GM12864 (cell line): ENCODE measurements at regions not wholly inside any gene's neighbourhood (a gene's known extent, or its start where the extent isn't known, plus 50 kb on each side); places are given as distances from the start of the nearest gene placed in this dataset.
A peak's percentile ranks its signal among the peaks of the same experiment; 100 is the strongest.

ENCODE experiments used
- DNase-seq: peaks from one replicate; pipeline ENCODE4 v3.0.0-alpha.2; 2011; ENCODE audit warnings: low read depth
- H3K4me3 ChIP-seq: 2 replicates; pipeline ENCODE4 v1.5.1; 2011; ENCODE audit warnings: mild to moderate bottlenecking, low read depth, low read length, control low read depth
- TF ChIP-seq, protein P1 (sequence below): IDR thresholded peaks from 2 replicates; pipeline ENCODE4 v1.5.1; 2011; ENCODE audit warnings: low read depth, mild to moderate bottlenecking, moderate library complexity, low read length, control low read depth, inconsistent platforms; ENCODE audit errors: missing control alignments

DNA sequence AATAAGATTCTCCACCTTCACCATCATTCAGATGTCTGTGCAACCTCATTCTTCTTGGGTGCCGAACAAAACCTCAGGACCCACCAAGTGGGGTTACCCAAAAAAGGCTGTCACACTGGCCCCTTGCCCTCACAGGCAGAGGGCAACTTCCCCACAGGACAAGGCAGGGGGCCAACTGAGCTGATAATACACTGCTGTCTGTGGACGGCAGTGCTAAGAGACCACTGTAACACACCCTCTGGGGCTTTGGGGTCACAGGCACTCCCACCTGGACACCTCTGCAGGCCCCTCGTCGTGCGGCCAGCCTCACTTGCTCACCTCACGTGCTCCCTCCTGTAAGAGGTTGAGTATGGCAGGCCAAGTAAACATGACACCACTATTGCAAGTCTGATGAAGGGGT is 515.8 kb upstream of the COX7C start:
- H3K4me3 ChIP-seq, result no peak overlapping the region
- TF ChIP-seq, protein P1, sequence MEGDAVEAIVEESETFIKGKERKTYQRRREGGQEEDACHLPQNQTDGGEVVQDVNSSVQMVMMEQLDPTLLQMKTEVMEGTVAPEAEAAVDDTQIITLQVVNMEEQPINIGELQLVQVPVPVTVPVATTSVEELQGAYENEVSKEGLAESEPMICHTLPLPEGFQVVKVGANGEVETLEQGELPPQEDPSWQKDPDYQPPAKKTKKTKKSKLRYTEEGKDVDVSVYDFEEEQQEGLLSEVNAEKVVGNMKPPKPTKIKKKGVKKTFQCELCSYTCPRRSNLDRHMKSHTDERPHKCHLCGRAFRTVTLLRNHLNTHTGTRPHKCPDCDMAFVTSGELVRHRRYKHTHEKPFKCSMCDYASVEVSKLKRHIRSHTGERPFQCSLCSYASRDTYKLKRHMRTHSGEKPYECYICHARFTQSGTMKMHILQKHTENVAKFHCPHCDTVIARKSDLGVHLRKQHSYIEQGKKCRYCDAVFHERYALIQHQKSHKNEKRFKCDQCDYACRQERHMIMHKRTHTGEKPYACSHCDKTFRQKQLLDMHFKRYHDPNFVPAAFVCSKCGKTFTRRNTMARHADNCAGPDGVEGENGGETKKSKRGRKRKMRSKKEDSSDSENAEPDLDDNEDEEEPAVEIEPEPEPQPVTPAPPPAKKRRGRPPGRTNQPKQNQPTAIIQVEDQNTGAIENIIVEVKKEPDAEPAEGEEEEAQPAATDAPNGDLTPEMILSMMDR, result no peak
- no peak for DNase-seq

DNA sequence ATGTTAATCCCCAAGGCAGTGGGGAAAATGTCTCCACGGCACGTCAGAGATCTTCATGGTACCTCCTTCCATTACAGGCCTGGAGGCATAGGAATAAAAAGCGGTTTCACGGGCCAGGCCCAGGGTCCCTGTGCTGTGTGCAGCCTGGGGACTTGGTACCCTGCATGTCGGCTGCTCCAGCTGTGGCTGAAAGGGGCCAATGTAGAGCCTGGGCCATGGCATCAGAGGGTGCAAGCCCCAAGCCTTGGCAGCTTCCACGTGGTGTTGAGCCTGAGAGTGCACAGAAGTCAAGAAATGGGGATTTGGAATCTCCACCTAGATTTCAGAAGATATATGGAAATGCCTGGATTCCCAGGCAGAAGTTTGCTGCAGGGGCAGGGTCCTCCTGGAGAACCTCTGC is 508.9 kb upstream of the COX7C start:
- TF ChIP-seq, protein P1, result no peak
- H3K4me3 ChIP-seq, result no peak overlapping the region
- no peak for DNase-seq

DNA sequence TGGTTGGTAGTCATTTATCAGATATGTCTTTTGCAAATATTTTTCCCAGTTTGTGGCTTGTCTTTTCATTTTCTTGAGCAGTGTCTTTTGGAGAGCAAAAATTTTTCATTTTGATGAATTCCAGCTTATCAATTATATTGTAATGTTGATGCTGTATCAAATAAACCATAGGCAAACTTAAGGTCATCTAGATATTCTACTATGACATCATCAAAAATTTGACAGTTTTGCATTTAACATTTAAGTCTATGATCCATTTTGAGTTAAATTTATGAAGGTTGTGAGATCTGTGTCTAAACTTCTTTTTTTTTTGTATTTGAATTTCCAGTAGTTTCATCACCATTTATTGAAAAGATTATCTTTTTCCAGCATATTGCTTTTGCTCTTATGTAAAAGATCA is 505.5 kb upstream of the COX7C start:
- DNase-seq, result no peak
- TF ChIP-seq, protein P1, result no peak
- no peak overlapping the region for H3K4me3 ChIP-seq

DNA sequence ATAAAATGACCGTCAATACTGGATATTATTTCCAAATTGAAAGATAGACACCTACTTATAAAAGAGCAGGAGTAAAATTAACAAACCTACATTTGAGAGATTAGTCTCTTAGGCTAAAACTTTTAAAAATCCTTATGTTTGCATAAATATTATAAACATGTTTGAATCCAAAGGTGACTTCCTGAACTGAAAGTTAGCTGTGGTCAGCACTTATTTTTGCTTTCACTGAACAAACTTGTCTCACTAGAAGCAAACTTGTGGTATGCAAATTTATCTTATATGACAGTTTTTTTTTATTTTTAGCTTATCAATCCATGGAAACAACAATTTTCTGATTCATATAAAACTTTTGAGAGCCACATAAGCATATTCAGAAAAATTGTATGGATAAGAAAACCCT is 502.6 kb upstream of the COX7C start:
- DNase-seq, result no peak
- TF ChIP-seq, protein P1, result no peak

GRCh38 chr5:86118542-86118941 is 499.2 kb upstream of the COX7C start:
- H3K4me3 ChIP-seq, result no peak overlapping the region
- no peak for DNase-seq
- TF ChIP-seq, protein P1, result peak; percentile 10

More for the DNA sequence above, 502.6 kb upstream of the COX7C start:
- no peak overlapping the region for H3K4me3 ChIP-seq

- TF ChIP-seq, protein P1, result no peak
- no peak overlapping the region for H3K4me3 ChIP-seq
- no peak for DNase-seq
Observed at GRCh38 chr5:86124333-86124732, 493.4 kb upstream of the COX7C start.

- no peak for DNase-seq
- TF ChIP-seq, protein P1, result no peak
- no peak overlapping the region for H3K4me3 ChIP-seq
Observed at GRCh38 chr5:86125731-86126601, 491.8 kb upstream of the COX7C start.
